CD8-positive, alpha-beta memory T cell (primary cell): ENCODE measurements at regions not wholly inside any gene's neighbourhood (a gene's known extent, or its start where the extent isn't known, plus 50 kb on each side); places are given as distances from the start of the nearest gene placed in this dataset.

Experiments
- CTCF ChIA-PET: fragments of 350-600 bp; sonication (Branson Sonifier 250); formaldehyde crosslinking; loops from one replicate; lab custom pipeline; 2021; ENCODE audit warnings: antibody characterized with exemption; lab: Charles Lee
- POLR2A ChIA-PET: fragments of 350-600 bp; sonication (Branson Sonifier 250); formaldehyde crosslinking; loops from one replicate; lab custom pipeline; 2021; ENCODE audit warnings: antibody characterized with exemption; lab: Charles Lee
- DNase-seq, 5 donors: peaks; one replicate each; pipeline versions ENCODE4 v3.0.0 to v3.0.0-alpha.2; 2020 to 2022; ENCODE audit warnings: mixed read lengths in 1 of 5
- H3K27ac ChIP-seq: one replicate; pipeline ENCODE4 v1.7.0; 2013; ENCODE audit warnings: low read depth, mild to moderate bottlenecking, low read length, moderate library complexity
- H3K27me3 ChIP-seq: 2 replicates; pipeline ENCODE4 v1.7.0; 2013; ENCODE audit warnings: low read length, mild to moderate bottlenecking; ENCODE audit not compliant: insufficient read depth, poor library complexity, severe bottlenecking
- H3K36me3 ChIP-seq: 2 replicates; pipeline ENCODE4 v1.7.0; 2013; ENCODE audit warnings: mild to moderate bottlenecking, low read length, moderate library complexity; ENCODE audit not compliant: insufficient read depth
- H3K4me1 ChIP-seq: 2 replicates; pipeline ENCODE4 v1.7.0; 2013; ENCODE audit warnings: mild to moderate bottlenecking, low read length, moderate library complexity; ENCODE audit not compliant: insufficient read depth
- H3K4me3 ChIP-seq: 2 replicates; pipeline ENCODE4 v1.7.0; 2013; ENCODE audit warnings: mild to moderate bottlenecking, low read length
- H3K9me3 ChIP-seq: 2 replicates; pipeline ENCODE4 v1.7.0; 2013; ENCODE audit warnings: mild to moderate bottlenecking, low read length
- H3K27ac Mint-ChIP-seq, 8 donors: one replicate each; pipeline ENCODE4 v1.8.0; 2020 to 2021; ENCODE audit warnings: mixed read lengths in 8 of 8, mild to moderate bottlenecking in 6 of 8, inconsistent platforms in 3 of 8, moderate library complexity in 3 of 8
- H3K27me3 Mint-ChIP-seq, 2 donors: one replicate each; pipeline ENCODE4 v1.8.0; 2020 to 2021; ENCODE audit warnings: mixed read lengths in 2 of 2, mild to moderate bottlenecking in 1 of 2, moderate library complexity in 1 of 2
- H3K36me3 Mint-ChIP-seq, 3 donors: one replicate each; pipeline ENCODE4 v1.8.0; 2020 to 2021; ENCODE audit warnings: mixed read lengths in 3 of 3, inconsistent platforms in 1 of 3, mild to moderate bottlenecking in 1 of 3
- H3K4me1 Mint-ChIP-seq, 3 donors: one replicate each; pipeline ENCODE4 v1.8.0; 2020 to 2021; ENCODE audit warnings: mixed read lengths in 3 of 3, inconsistent platforms in 1 of 3, mild to moderate bottlenecking in 1 of 3
- H3K4me3 Mint-ChIP-seq, 7 donors: one replicate each; pipeline ENCODE4 v1.8.0; 2020 to 2021; ENCODE audit warnings: mixed read lengths in 7 of 7, mild to moderate bottlenecking in 6 of 7, moderate library complexity in 4 of 7, inconsistent platforms in 2 of 7
- H3K9me3 Mint-ChIP-seq, 5 donors: one replicate each; pipeline ENCODE4 v1.8.0; 2020 to 2022; ENCODE audit warnings: mixed read lengths in 5 of 5, mild to moderate bottlenecking in 3 of 5, moderate library complexity in 2 of 5, inconsistent platforms in 1 of 5

GRCh38 chr4:149116806-149117205 lies 674.6 kb upstream of the NR3C2 start:
- peaks cover 0 to 3% of the 10 kb centered on the region in 2 donors for H3K27me3 Mint-ChIP-seq
- Histone ChIP-seq H3K4me1 (no peaks in the 10 kb centered on the region), H3K36me3 (no peaks in the 10 kb centered on the region), H3K27me3 (no peaks in the 10 kb centered on the region), H3K9me3 (no peaks in the 10 kb centered on the region), H3K4me3 (no peak overlapping the region), H3K27ac (no peak overlapping the region)
- no peaks in the 10 kb centered on the region for H3K9me3 Mint-ChIP-seq
- H3K4me3 Mint-ChIP-seq = no peak overlapping the region
- no peaks in the 10 kb centered on the region for H3K36me3 Mint-ChIP-seq
- CTCF ChIA-PET = no interaction called here
- no peak overlapping the region for H3K27ac Mint-ChIP-seq
- POLR2A ChIA-PET = no interaction called here
- DNase-seq = no peak
- H3K4me1 Mint-ChIP-seq = no peaks in the 10 kb centered on the region

- H3K36me3 ChIP-seq = no peaks in the 10 kb centered on the region
- Mint-ChIP-seq H3K27ac (no peak overlapping the region), H3K4me1 (no peaks in the 10 kb centered on the region), H3K36me3 (no peaks in the 10 kb centered on the region), H3K9me3 (peaks cover 0 to 3% (median 0%) of the 10 kb centered on the region in 5 donors), H3K4me3 (no peak overlapping the region), H3K27me3 (peaks cover 0 to 3% of the 10 kb centered on the region in 2 donors)
- ChIA-PET POLR2A (no interaction called here), CTCF (no interaction called here)
- H3K9me3 ChIP-seq = no peaks in the 10 kb centered on the region
- no peak overlapping the region for H3K4me3 ChIP-seq
- H3K27ac ChIP-seq = no peak overlapping the region
- no peaks in the 10 kb centered on the region for H3K4me1 ChIP-seq
- DNase-seq = no peak
- H3K27me3 ChIP-seq = no peaks in the 10 kb centered on the region
These were observed 671.7 kb upstream of the NR3C2 start for GRCh38 chr4:149113804-149114430.

- Histone ChIP-seq H3K36me3 (no peaks in the 10 kb centered on the region), H3K4me3 (no peak overlapping the region), H3K27ac (no peak overlapping the region), H3K4me1 (no peaks in the 10 kb centered on the region), H3K27me3 (no peaks in the 10 kb centered on the region), H3K9me3 (no peaks in the 10 kb centered on the region)
- H3K4me3 Mint-ChIP-seq = no peak overlapping the region
- no peaks in the 10 kb centered on the region for H3K4me1 Mint-ChIP-seq
- ChIA-PET POLR2A (no interaction called here), CTCF (no interaction called here)
- no peak overlapping the region for H3K27ac Mint-ChIP-seq
- DNase-seq = no peak
- peaks cover 0 to 5% (median 0%) of the 10 kb centered on the region in 5 donors for H3K9me3 Mint-ChIP-seq
- no peaks in the 10 kb centered on the region for H3K36me3 Mint-ChIP-seq
- no peaks in the 10 kb centered on the region for H3K27me3 Mint-ChIP-seq
These were observed 669.9 kb upstream of the NR3C2 start for GRCh38 chr4:149112109-149112508.

GRCh38 chr4:149110481-149110880 lies 668.3 kb upstream of the NR3C2 start:
- no peaks in the 10 kb centered on the region for H3K27me3 ChIP-seq
- H3K9me3 ChIP-seq = no peaks in the 10 kb centered on the region
- Mint-ChIP-seq H3K4me1 (no peaks in the 10 kb centered on the region), H3K9me3 (peaks cover 0 to 5% (median 0%) of the 10 kb centered on the region in 5 donors), H3K4me3 (no peak overlapping the region), H3K27ac (no peak overlapping the region), H3K27me3 (no peaks in the 10 kb centered on the region), H3K36me3 (no peaks in the 10 kb centered on the region)
- H3K4me3 ChIP-seq = no peak overlapping the region
- POLR2A ChIA-PET = no interaction called here
- no peaks in the 10 kb centered on the region for H3K36me3 ChIP-seq
- no peaks in the 10 kb centered on the region for H3K4me1 ChIP-seq
- CTCF ChIA-PET = no interaction called here
- no peak for DNase-seq
- no peak overlapping the region for H3K27ac ChIP-seq

- CTCF ChIA-PET = no interaction called here
- Mint-ChIP-seq H3K9me3 (peaks cover 0 to 5% (median 0%) of the 10 kb centered on the region in 5 donors), H3K4me1 (no peaks in the 10 kb centered on the region), H3K36me3 (no peaks in the 10 kb centered on the region), H3K27ac (no peak overlapping the region), H3K27me3 (no peaks in the 10 kb centered on the region), H3K4me3 (no peak overlapping the region)
- Histone ChIP-seq H3K27me3 (no peaks in the 10 kb centered on the region), H3K4me1 (no peaks in the 10 kb centered on the region), H3K9me3 (no peaks in the 10 kb centered on the region), H3K27ac (no peak overlapping the region), H3K36me3 (no peaks in the 10 kb centered on the region), H3K4me3 (no peak overlapping the region)
- POLR2A ChIA-PET = no interaction called here
- no peak for DNase-seq
These were observed 666.4 kb upstream of the NR3C2 start for GRCh38 chr4:149108626-149109025.

GRCh38 chr4:149102765-149103164 lies 660.6 kb upstream of the NR3C2 start:
- ChIA-PET POLR2A (no interaction called here), CTCF (no interaction called here)
- Histone ChIP-seq H3K27me3 (no peaks in the 10 kb centered on the region), H3K9me3 (no peaks in the 10 kb centered on the region), H3K4me3 (no peak overlapping the region), H3K36me3 (no peaks in the 10 kb centered on the region), H3K4me1 (no peaks in the 10 kb centered on the region), H3K27ac (no peak overlapping the region)
- Mint-ChIP-seq H3K4me3 (no peak overlapping the region), H3K36me3 (no peaks in the 10 kb centered on the region), H3K27me3 (peaks cover 0 to 2% of the 10 kb centered on the region in 2 donors), H3K4me1 (no peaks in the 10 kb centered on the region), H3K9me3 (peaks cover 0 to 13% (median 0%) of the 10 kb centered on the region in 5 donors), H3K27ac (no peak overlapping the region)
- no peak for DNase-seq

- Mint-ChIP-seq H3K4me1 (no peaks in the 10 kb centered on the region), H3K27ac (no peak overlapping the region), H3K9me3 (peaks cover 0 to 22% (median 2%) of the 10 kb centered on the region in 5 donors), H3K36me3 (no peaks in the 10 kb centered on the region), H3K4me3 (no peak overlapping the region), H3K27me3 (peaks cover 0 to 2% of the 10 kb centered on the region in 2 donors)
- Histone ChIP-seq H3K27ac (no peak overlapping the region), H3K9me3 (no peaks in the 10 kb centered on the region), H3K36me3 (no peaks in the 10 kb centered on the region), H3K4me1 (no peaks in the 10 kb centered on the region), H3K4me3 (no peak overlapping the region), H3K27me3 (no peaks in the 10 kb centered on the region)
- POLR2A ChIA-PET = no interaction called here
- CTCF ChIA-PET = no interaction called here
- DNase-seq = no peak
These were observed 659.4 kb upstream of the NR3C2 start for GRCh38 chr4:149101649-149102048.

- H3K9me3 ChIP-seq = no peaks in the 10 kb centered on the region
- no peak overlapping the region for H3K27ac ChIP-seq
- no peaks in the 10 kb centered on the region for H3K36me3 Mint-ChIP-seq
- CTCF ChIA-PET = no interaction called here
- no peaks in the 10 kb centered on the region for H3K4me1 ChIP-seq
- POLR2A ChIA-PET = no interaction called here
- no peak overlapping the region for H3K27ac Mint-ChIP-seq
- H3K4me1 Mint-ChIP-seq = no peaks in the 10 kb centered on the region
- no peaks in the 10 kb centered on the region for H3K36me3 ChIP-seq
- H3K9me3 Mint-ChIP-seq = peaks cover 3 to 26% (median 14%) of the 10 kb centered on the region in 5 donors
- H3K27me3 Mint-ChIP-seq = peaks cover 0 to 2% of the 10 kb centered on the region in 2 donors
- no peak for DNase-seq
- no peak overlapping the region for H3K4me3 Mint-ChIP-seq
- H3K27me3 ChIP-seq = no peaks in the 10 kb centered on the region
- H3K4me3 ChIP-seq = no peak overlapping the region
These were observed 653.6 kb upstream of the NR3C2 start for GRCh38 chr4:149095811-149096210.
